ENCODE measurements at regions not wholly inside any gene's neighbourhood (a gene's known extent, or its start where the extent isn't known, plus 50 kb on each side); places are given as distances from the start of the nearest gene placed in this dataset.

- ATAC-seq = no peak
Measured at GRCh38 chr19:30675086-30675485, 302.9 kb downstream of the ZNF536 start.

GRCh38 chr19:30674656-30675055 lies 302.5 kb downstream of the ZNF536 start:
- no peak for ATAC-seq

GRCh38 chr19:30673336-30673735 lies 301.2 kb downstream of the ZNF536 start:
- no peak for ATAC-seq

GRCh38 chr19:30672926-30673325 lies 300.7 kb downstream of the ZNF536 start:
- no peak for ATAC-seq

GRCh38 chr19:30671622-30672051 lies 299.5 kb downstream of the ZNF536 start:
- no peak for ATAC-seq

- ATAC-seq = no peak
Measured at GRCh38 chr19:30671367-30671619, 299.1 kb downstream of the ZNF536 start.

- ATAC-seq = no peak
Measured at GRCh38 chr19:30670562-30671366, 298.6 kb downstream of the ZNF536 start.

GRCh38 chr19:30670011-30670329 lies 297.8 kb downstream of the ZNF536 start:
- ATAC-seq = no peak

GRCh38 chr19:30669329-30670010 lies 297.3 kb downstream of the ZNF536 start:
- ATAC-seq = peak; percentile 33

GRCh38 chr19:30668521-30669155 lies 296.5 kb downstream of the ZNF536 start:
- no peak for ATAC-seq

GRCh38 chr19:30667746-30668145 lies 295.6 kb downstream of the ZNF536 start:
- no peak for ATAC-seq

- no peak for ATAC-seq
Measured at GRCh38 chr19:30667227-30667626, 295.0 kb downstream of the ZNF536 start.

GRCh38 chr19:30666301-30666803 lies 294.2 kb downstream of the ZNF536 start:
- peak; percentile 27 for ATAC-seq

GRCh38 chr19:30665449-30665848 lies 293.3 kb downstream of the ZNF536 start:
- ATAC-seq = no peak

- no peak for ATAC-seq
Measured at GRCh38 chr19:30663611-30664174, 291.5 kb downstream of the ZNF536 start.

- ATAC-seq = no peak
Measured at GRCh38 chr19:30662211-30662861, 290.2 kb downstream of the ZNF536 start.

- ATAC-seq = no peak
Measured at GRCh38 chr19:30659638-30660037, 287.5 kb downstream of the ZNF536 start.

GRCh38 chr19:30656520-30657100 lies 284.4 kb downstream of the ZNF536 start:
- ATAC-seq = no peak

GRCh38 chr19:30653646-30654386 lies 281.6 kb downstream of the ZNF536 start:
- ATAC-seq = no peak

GRCh38 chr19:30652751-30653150 lies 280.6 kb downstream of the ZNF536 start:
- no peak for ATAC-seq

GRCh38 chr19:30651691-30652090 lies 279.5 kb downstream of the ZNF536 start:
- no peak for ATAC-seq

GRCh38 chr19:30651066-30651465 lies 278.9 kb downstream of the ZNF536 start:
- no peak for ATAC-seq

All from esophagus mucosa (tissue), 1 donor.